SK-N-MC (cell line): ENCODE measurements at regions not wholly inside any gene's neighbourhood (a gene's known extent, or its start where the extent isn't known, plus 50 kb on each side); places are given as distances from the start of the nearest gene placed in this dataset.

ENCODE experiments used
- EZH2 ChIP-seq: fragments of 200-600 bp; sonication (generic); IDR thresholded peaks from one replicate; pipeline ENCODE4 v1.6.1; 2017; ENCODE audit warnings: antibody characterized with exemption
- POLR2AphosphoS5 ChIP-seq: IDR thresholded peaks from 2 replicates; pipeline ENCODE4 v1.6.1; 2012; ENCODE audit warnings: mild to moderate bottlenecking, low read depth, low read length, borderline replicate concordance

DNA sequence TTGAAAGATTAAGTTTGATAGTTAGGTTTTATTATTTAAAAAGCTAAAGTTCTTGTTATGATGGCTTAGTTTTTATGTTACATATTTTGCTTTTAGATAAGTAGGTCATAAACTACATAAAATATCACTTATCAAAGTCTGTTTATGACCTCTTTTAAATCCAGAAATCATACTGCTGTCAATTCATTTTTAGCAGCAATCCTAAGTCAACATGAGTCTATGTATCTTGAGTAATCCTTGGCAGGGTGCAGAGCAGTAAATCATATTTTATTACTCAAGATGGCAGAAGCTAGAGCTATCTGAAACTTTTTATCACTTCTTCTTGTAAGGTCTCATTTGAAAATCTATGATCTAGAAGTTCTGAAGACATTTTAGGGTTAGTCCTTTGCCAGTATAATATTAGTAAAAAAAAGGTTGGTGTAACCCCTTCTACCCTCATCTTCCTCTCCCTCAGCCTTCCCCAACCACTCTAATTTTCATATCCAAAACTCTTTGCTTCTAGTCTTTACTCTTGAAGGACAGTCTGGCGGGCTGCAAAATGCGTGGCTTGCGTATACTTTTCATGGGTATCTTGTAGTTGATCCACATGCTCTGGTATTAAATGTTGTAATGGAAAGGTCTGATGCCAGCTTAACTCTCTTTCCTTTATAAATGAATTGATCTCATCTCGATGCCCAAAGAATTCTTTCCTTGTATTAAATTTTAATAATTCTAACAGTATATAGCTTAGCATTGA, 134.0 kb upstream of the THRB start:
- no peak for TF ChIP-seq POLR2AphosphoS5
- no peak for TF ChIP-seq EZH2
